H1 (cell line): ENCODE measurements at regions not wholly inside any gene's neighbourhood (a gene's known extent, or its start where the extent isn't known, plus 50 kb on each side); places are given as distances from the start of the nearest gene placed in this dataset.

Source experiments
- EGR1 ChIP-seq: IDR thresholded peaks from 2 replicates; pipeline ENCODE4 v1.6.1; 2011; ENCODE audit warnings: low read depth, low read length, borderline replicate concordance
- KDM4A ChIP-seq: IDR thresholded peaks from one replicate; pipeline ENCODE4 v1.7.1; 2012; ENCODE audit warnings: low read depth, mild to moderate bottlenecking, moderate library complexity, low read length, inconsistent platforms; ENCODE audit not compliant: severe bottlenecking
- SAP30 ChIP-seq: fragments of 300-600 bp; sonication (generic); IDR thresholded peaks from 2 replicates; pipeline ENCODE4 v1.7.1; 2012; ENCODE audit warnings: low read length, moderate library complexity, mild to moderate bottlenecking, inconsistent platforms; ENCODE audit not compliant: insufficient read depth, insufficient replicate concordance
- TF ChIP-seq, protein P1 (sequence below): fragments of 300-600 bp; sonication (generic); IDR thresholded peaks from 2 replicates; pipeline ENCODE4 v1.7.1; 2012; ENCODE audit warnings: low read length, moderate library complexity, mild to moderate bottlenecking, inconsistent platforms; ENCODE audit not compliant: insufficient replicate concordance

GRCh38 chr20:48458601-48459385, 369.0 kb downstream of the PREX1 start (continued):
- TF ChIP-seq SAP30 (no peak), KDM4A (no peak), EGR1 (no peak)
- TF ChIP-seq, protein P1, sequence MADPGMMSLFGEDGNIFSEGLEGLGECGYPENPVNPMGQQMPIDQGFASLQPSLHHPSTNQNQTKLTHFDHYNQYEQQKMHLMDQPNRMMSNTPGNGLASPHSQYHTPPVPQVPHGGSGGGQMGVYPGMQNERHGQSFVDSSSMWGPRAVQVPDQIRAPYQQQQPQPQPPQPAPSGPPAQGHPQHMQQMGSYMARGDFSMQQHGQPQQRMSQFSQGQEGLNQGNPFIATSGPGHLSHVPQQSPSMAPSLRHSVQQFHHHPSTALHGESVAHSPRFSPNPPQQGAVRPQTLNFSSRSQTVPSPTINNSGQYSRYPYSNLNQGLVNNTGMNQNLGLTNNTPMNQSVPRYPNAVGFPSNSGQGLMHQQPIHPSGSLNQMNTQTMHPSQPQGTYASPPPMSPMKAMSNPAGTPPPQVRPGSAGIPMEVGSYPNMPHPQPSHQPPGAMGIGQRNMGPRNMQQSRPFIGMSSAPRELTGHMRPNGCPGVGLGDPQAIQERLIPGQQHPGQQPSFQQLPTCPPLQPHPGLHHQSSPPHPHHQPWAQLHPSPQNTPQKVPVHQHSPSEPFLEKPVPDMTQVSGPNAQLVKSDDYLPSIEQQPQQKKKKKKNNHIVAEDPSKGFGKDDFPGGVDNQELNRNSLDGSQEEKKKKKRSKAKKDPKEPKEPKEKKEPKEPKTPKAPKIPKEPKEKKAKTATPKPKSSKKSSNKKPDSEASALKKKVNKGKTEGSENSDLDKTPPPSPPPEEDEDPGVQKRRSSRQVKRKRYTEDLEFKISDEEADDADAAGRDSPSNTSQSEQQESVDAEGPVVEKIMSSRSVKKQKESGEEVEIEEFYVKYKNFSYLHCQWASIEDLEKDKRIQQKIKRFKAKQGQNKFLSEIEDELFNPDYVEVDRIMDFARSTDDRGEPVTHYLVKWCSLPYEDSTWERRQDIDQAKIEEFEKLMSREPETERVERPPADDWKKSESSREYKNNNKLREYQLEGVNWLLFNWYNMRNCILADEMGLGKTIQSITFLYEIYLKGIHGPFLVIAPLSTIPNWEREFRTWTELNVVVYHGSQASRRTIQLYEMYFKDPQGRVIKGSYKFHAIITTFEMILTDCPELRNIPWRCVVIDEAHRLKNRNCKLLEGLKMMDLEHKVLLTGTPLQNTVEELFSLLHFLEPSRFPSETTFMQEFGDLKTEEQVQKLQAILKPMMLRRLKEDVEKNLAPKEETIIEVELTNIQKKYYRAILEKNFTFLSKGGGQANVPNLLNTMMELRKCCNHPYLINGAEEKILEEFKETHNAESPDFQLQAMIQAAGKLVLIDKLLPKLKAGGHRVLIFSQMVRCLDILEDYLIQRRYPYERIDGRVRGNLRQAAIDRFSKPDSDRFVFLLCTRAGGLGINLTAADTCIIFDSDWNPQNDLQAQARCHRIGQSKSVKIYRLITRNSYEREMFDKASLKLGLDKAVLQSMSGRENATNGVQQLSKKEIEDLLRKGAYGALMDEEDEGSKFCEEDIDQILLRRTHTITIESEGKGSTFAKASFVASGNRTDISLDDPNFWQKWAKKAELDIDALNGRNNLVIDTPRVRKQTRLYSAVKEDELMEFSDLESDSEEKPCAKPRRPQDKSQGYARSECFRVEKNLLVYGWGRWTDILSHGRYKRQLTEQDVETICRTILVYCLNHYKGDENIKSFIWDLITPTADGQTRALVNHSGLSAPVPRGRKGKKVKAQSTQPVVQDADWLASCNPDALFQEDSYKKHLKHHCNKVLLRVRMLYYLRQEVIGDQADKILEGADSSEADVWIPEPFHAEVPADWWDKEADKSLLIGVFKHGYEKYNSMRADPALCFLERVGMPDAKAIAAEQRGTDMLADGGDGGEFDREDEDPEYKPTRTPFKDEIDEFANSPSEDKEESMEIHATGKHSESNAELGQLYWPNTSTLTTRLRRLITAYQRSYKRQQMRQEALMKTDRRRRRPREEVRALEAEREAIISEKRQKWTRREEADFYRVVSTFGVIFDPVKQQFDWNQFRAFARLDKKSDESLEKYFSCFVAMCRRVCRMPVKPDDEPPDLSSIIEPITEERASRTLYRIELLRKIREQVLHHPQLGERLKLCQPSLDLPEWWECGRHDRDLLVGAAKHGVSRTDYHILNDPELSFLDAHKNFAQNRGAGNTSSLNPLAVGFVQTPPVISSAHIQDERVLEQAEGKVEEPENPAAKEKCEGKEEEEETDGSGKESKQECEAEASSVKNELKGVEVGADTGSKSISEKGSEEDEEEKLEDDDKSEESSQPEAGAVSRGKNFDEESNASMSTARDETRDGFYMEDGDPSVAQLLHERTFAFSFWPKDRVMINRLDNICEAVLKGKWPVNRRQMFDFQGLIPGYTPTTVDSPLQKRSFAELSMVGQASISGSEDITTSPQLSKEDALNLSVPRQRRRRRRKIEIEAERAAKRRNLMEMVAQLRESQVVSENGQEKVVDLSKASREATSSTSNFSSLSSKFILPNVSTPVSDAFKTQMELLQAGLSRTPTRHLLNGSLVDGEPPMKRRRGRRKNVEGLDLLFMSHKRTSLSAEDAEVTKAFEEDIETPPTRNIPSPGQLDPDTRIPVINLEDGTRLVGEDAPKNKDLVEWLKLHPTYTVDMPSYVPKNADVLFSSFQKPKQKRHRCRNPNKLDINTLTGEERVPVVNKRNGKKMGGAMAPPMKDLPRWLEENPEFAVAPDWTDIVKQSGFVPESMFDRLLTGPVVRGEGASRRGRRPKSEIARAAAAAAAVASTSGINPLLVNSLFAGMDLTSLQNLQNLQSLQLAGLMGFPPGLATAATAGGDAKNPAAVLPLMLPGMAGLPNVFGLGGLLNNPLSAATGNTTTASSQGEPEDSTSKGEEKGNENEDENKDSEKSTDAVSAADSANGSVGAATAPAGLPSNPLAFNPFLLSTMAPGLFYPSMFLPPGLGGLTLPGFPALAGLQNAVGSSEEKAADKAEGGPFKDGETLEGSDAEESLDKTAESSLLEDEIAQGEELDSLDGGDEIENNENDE = no peak
